Keratinocyte (primary cell): ENCODE measurements at regions not wholly inside any gene's neighbourhood (a gene's known extent, or its start where the extent isn't known, plus 50 kb on each side); places are given as distances from the start of the nearest gene placed in this dataset.

Experiments used
- DNase-seq: peaks from one replicate; pipeline ENCODE4 v3.0.0-alpha.2; 2011; ENCODE audit warnings: low read depth, missing footprints, low spot score
- FAIRE-seq: peaks from 2 replicates; lab custom pipeline; 2011; peaks lifted over from hg19 to GRCh38; lab: Jason Lieb, UNC
- H2AFZ ChIP-seq: 2 replicates; pipeline ENCODE4 v1.6.0; 2012; ENCODE audit warnings: low read length, control low read depth, inconsistent platforms; ENCODE audit not compliant: control insufficient read depth
- H3K27ac ChIP-seq: 2 replicates; pipeline ENCODE4 v1.5.1; 2011; ENCODE audit warnings: low read length; ENCODE audit not compliant: control insufficient read depth, insufficient read depth
- H3K27me3 ChIP-seq: 3 replicates; pipeline ENCODE4 v1.6.0; 2011; ENCODE audit warnings: low read length; ENCODE audit not compliant: control insufficient read depth, insufficient read depth; ENCODE audit errors: extremely low read depth
- H3K36me3 ChIP-seq, 2 experiments: 2 replicates in 1 of 2; 3 replicates in 1 of 2; pipeline ENCODE4 v1.5.1; 2011; ENCODE audit warnings: low read length in 2 of 2, mild to moderate bottlenecking in 1 of 2; ENCODE audit not compliant: control insufficient read depth in 2 of 2, insufficient read depth in 2 of 2; ENCODE audit errors: extremely low read depth in 1 of 2
- H3K4me1 ChIP-seq: 3 replicates; pipeline ENCODE4 v1.5.1; 2011; ENCODE audit warnings: low read length; ENCODE audit not compliant: control insufficient read depth, insufficient read depth; ENCODE audit errors: extremely low read depth
- H3K4me2 ChIP-seq: 3 replicates; pipeline ENCODE4 v1.6.0; 2011; ENCODE audit warnings: low read depth, low read length; ENCODE audit not compliant: control insufficient read depth, insufficient read depth; ENCODE audit errors: extremely low read depth
- H3K4me3 ChIP-seq, 3 experiments: fragments of 200-600 bp in 1 of 3; sonication (generic) in 1 of 3; 2 replicates in 2 of 3; 3 replicates in 1 of 3; pipeline ENCODE4 v1.5.1; 2011 to 2016; ENCODE audit warnings: low read length in 3 of 3, mild to moderate bottlenecking in 3 of 3, control low read depth in 2 of 3, inconsistent platforms in 1 of 3, low read depth in 1 of 3, mixed read lengths in 1 of 3, mixed run types in 1 of 3, moderate library complexity in 1 of 3; ENCODE audit not compliant: control insufficient read depth in 2 of 3, insufficient read depth in 2 of 3; ENCODE audit errors: extremely low read depth in 1 of 3
- H3K79me2 ChIP-seq: 2 replicates; pipeline ENCODE4 v1.6.0; 2012; ENCODE audit warnings: low read length; ENCODE audit not compliant: control insufficient read depth, insufficient read depth
- H3K9ac ChIP-seq: 3 replicates; pipeline ENCODE4 v1.6.0; 2011; ENCODE audit warnings: low read length; ENCODE audit not compliant: control insufficient read depth, insufficient read depth; ENCODE audit errors: extremely low read depth
- H3K9me1 ChIP-seq: 3 replicates; pipeline ENCODE4 v1.6.0; 2011; ENCODE audit warnings: low read length; ENCODE audit not compliant: control insufficient read depth, insufficient read depth; ENCODE audit errors: extremely low read depth
- H3K9me3 ChIP-seq: 2 replicates; pipeline ENCODE4 v1.5.1; 2012; ENCODE audit warnings: low read depth, low read length; ENCODE audit not compliant: control insufficient read depth
- H4K20me1 ChIP-seq: 3 replicates; pipeline ENCODE4 v1.6.0; 2011; ENCODE audit warnings: low read length; ENCODE audit not compliant: control insufficient read depth, insufficient read depth; ENCODE audit errors: extremely low read depth
- CTCF ChIP-seq, 3 experiments: IDR thresholded peaks in 1 of 3; conservative IDR thresholded peaks in 1 of 3; optimal IDR thresholded peaks in 1 of 3; 2 replicates in 2 of 3; 3 replicates in 1 of 3; pipeline versions ENCODE3 to v1.5.1; 2011; ENCODE audit warnings: low read length in 3 of 3, mild to moderate bottlenecking in 3 of 3, moderate library complexity in 2 of 3, control low read depth in 1 of 3, inconsistent platforms in 1 of 3; ENCODE audit not compliant: insufficient read depth in 2 of 3; ENCODE audit errors: extremely low read depth in 1 of 3
- EZH2 ChIP-seq: IDR thresholded peaks from one replicate; pipeline ENCODE4 v1.6.1; 2012; ENCODE audit warnings: inconsistent platforms, mild to moderate bottlenecking, low read length, moderate library complexity
- dilution Hi-C: fragments of 300-500 bp; cut with MboI; formaldehyde crosslinking; loops from one replicate; pipeline ENCODE4 v1.7.0; 2020; ENCODE audit warnings: low sequenced_read_pairs; ENCODE audit not compliant: extremely low pct_ligation_motif_present

GRCh38 chr13:30074955-30075614 lies 224.7 kb upstream of the UBL3 start:
- no peaks in the 10 kb centered on the region for H3K9me3 ChIP-seq
- no peaks in the 10 kb centered on the region for H3K79me2 ChIP-seq
- no peak for TF ChIP-seq CTCF (optimal IDR thresholded peaks at IDR 0.05 in 1 of 3, IDR thresholded peaks at IDR 0.05 in 1 of 3, conservative IDR thresholded peaks at IDR 0.05 in 1 of 3; ENCODE audit: extremely low read depth in 1 of 3, insufficient read depth in 2 of 3, low read length in 3 of 3)
- no peak for TF ChIP-seq EZH2
- no peak for FAIRE-seq
- no peaks in the 10 kb centered on the region for H3K36me3 ChIP-seq
- no peak overlapping the region for H3K9ac ChIP-seq
- H3K4me3 ChIP-seq, result no peak overlapping the region
- dilution Hi-C loops, result no loop called here
- no peak for DNase-seq
- H3K4me1 ChIP-seq, result peaks cover 6% of the 10 kb centered on the region
- no peak overlapping the region for H2AFZ ChIP-seq
- no peak overlapping the region for H3K27ac ChIP-seq
- no peaks in the 10 kb centered on the region for H3K9me1 ChIP-seq
- H3K27me3 ChIP-seq, result no peaks in the 10 kb centered on the region
- no peaks in the 10 kb centered on the region for H4K20me1 ChIP-seq
- no peak overlapping the region for H3K4me2 ChIP-seq

- H4K20me1 ChIP-seq, result no peaks in the 10 kb centered on the region
- no peak for FAIRE-seq
- dilution Hi-C loops, result no loop called here
- no peaks in the 10 kb centered on the region for H3K9me1 ChIP-seq
- no peak for DNase-seq
- H2AFZ ChIP-seq, result no peak overlapping the region
- no peak overlapping the region for H3K4me2 ChIP-seq
- H3K4me1 ChIP-seq, result peaks cover 6% of the 10 kb centered on the region
- no peaks in the 10 kb centered on the region for H3K36me3 ChIP-seq
- no peak overlapping the region for H3K27ac ChIP-seq
- H3K79me2 ChIP-seq, result no peaks in the 10 kb centered on the region
- TF ChIP-seq CTCF (optimal IDR thresholded peaks at IDR 0.05 in 1 of 3, IDR thresholded peaks at IDR 0.05 in 1 of 3, conservative IDR thresholded peaks at IDR 0.05 in 1 of 3; ENCODE audit: extremely low read depth in 1 of 3, insufficient read depth in 2 of 3, low read length in 3 of 3) (no peak), EZH2 (no peak)
- no peak overlapping the region for H3K9ac ChIP-seq
- H3K27me3 ChIP-seq, result no peaks in the 10 kb centered on the region
- H3K4me3 ChIP-seq, result no peak overlapping the region
- no peaks in the 10 kb centered on the region for H3K9me3 ChIP-seq
Observed at GRCh38 chr13:30074431-30074830, 224.0 kb upstream of the UBL3 start.
